ENCODE measurements at regions not wholly inside any gene's neighbourhood (a gene's known extent, or its start where the extent isn't known, plus 50 kb on each side); places are given as distances from the start of the nearest gene placed in this dataset.

GRCh38 chr9:11182001-11182400 lies 569.2 kb upstream of the PTPRD start:
- TF ChIP-seq GATA2 (IDR thresholded peaks at IDR 0.05; ENCODE audit: low read depth, low read length) (no peak), GATA3 (IDR thresholded peaks at IDR 0.05; ENCODE audit: low read depth, low read length) (no peak)

- TF ChIP-seq GATA3 (IDR thresholded peaks at IDR 0.05; ENCODE audit: low read depth, low read length) (no peak), GATA2 (IDR thresholded peaks at IDR 0.05; ENCODE audit: low read depth, low read length) (no peak)
Observed at GRCh38 chr9:11190719-11191118, 577.9 kb upstream of the PTPRD start.

GRCh38 chr9:11192993-11193392 lies 580.2 kb upstream of the PTPRD start:
- TF ChIP-seq GATA3 (IDR thresholded peaks at IDR 0.05; ENCODE audit: low read depth, low read length) (no peak), GATA2 (IDR thresholded peaks at IDR 0.05; ENCODE audit: low read depth, low read length) (no peak)

GRCh38 chr9:11194246-11194645 lies 581.4 kb upstream of the PTPRD start:
- no peak for TF ChIP-seq GATA3 (IDR thresholded peaks at IDR 0.05; ENCODE audit: low read depth, low read length)
- TF ChIP-seq GATA2 (IDR thresholded peaks at IDR 0.05; ENCODE audit: low read depth, low read length): no peak

- no peak for TF ChIP-seq GATA3 (IDR thresholded peaks at IDR 0.05; ENCODE audit: low read depth, low read length)
- no peak for TF ChIP-seq GATA2 (IDR thresholded peaks at IDR 0.05; ENCODE audit: low read depth, low read length)
Observed at GRCh38 chr9:11199335-11199734, 586.5 kb upstream of the PTPRD start.

GRCh38 chr9:11204521-11204920 lies 591.7 kb upstream of the PTPRD start:
- TF ChIP-seq GATA2 (IDR thresholded peaks at IDR 0.05; ENCODE audit: low read depth, low read length): no peak

GRCh38 chr9:11206925-11207324 lies 594.1 kb upstream of the PTPRD start:
- no peak for TF ChIP-seq GATA2 (IDR thresholded peaks at IDR 0.05; ENCODE audit: low read depth, low read length)
- no peak for TF ChIP-seq GATA3 (IDR thresholded peaks at IDR 0.05; ENCODE audit: low read depth, low read length)

- TF ChIP-seq GATA3 (IDR thresholded peaks at IDR 0.05; ENCODE audit: low read depth, low read length) (no peak), GATA2 (IDR thresholded peaks at IDR 0.05; ENCODE audit: low read depth, low read length) (no peak)
Observed at GRCh38 chr9:11233696-11234095, 620.9 kb upstream of the PTPRD start.

- no peak for TF ChIP-seq GATA3 (IDR thresholded peaks at IDR 0.05; ENCODE audit: low read depth, low read length)
- no peak for TF ChIP-seq GATA2 (IDR thresholded peaks at IDR 0.05; ENCODE audit: low read depth, low read length)
Observed at GRCh38 chr9:11235061-11235460, 622.3 kb upstream of the PTPRD start.

- no peak for TF ChIP-seq GATA3 (IDR thresholded peaks at IDR 0.05; ENCODE audit: low read depth, low read length)
- TF ChIP-seq GATA2 (IDR thresholded peaks at IDR 0.05; ENCODE audit: low read depth, low read length): no peak
Observed at GRCh38 chr9:11241779-11242178, 629.0 kb upstream of the PTPRD start.

- TF ChIP-seq GATA2 (IDR thresholded peaks at IDR 0.05; ENCODE audit: low read depth, low read length) (no peak), GATA3 (IDR thresholded peaks at IDR 0.05; ENCODE audit: low read depth, low read length) (no peak)
Observed at GRCh38 chr9:11257992-11258391, 645.2 kb upstream of the PTPRD start.

- TF ChIP-seq GATA3 (IDR thresholded peaks at IDR 0.05; ENCODE audit: low read depth, low read length) (no peak), GATA2 (IDR thresholded peaks at IDR 0.05; ENCODE audit: low read depth, low read length) (no peak)
Observed at GRCh38 chr9:11269036-11269435, 656.2 kb upstream of the PTPRD start.

- no peak for TF ChIP-seq GATA3 (IDR thresholded peaks at IDR 0.05; ENCODE audit: low read depth, low read length)
- no peak for TF ChIP-seq GATA2 (IDR thresholded peaks at IDR 0.05; ENCODE audit: low read depth, low read length)
Observed at GRCh38 chr9:11275158-11275695, 662.4 kb upstream of the PTPRD start.

GRCh38 chr9:11312966-11313365 lies 700.2 kb upstream of the PTPRD start:
- TF ChIP-seq GATA2 (IDR thresholded peaks at IDR 0.05; ENCODE audit: low read depth, low read length): no peak
- no peak for TF ChIP-seq GATA3 (IDR thresholded peaks at IDR 0.05; ENCODE audit: low read depth, low read length)

GRCh38 chr9:11318946-11319345 lies 706.1 kb upstream of the PTPRD start:
- TF ChIP-seq GATA2 (IDR thresholded peaks at IDR 0.05; ENCODE audit: low read depth, low read length) (no peak), GATA3 (IDR thresholded peaks at IDR 0.05; ENCODE audit: low read depth, low read length) (no peak)

GRCh38 chr9:11319538-11319937 lies 706.7 kb upstream of the PTPRD start:
- no peak for TF ChIP-seq GATA2 (IDR thresholded peaks at IDR 0.05; ENCODE audit: low read depth, low read length)
- TF ChIP-seq GATA3 (IDR thresholded peaks at IDR 0.05; ENCODE audit: low read depth, low read length): no peak
